K562 (cell line): ENCODE measurements at regions not wholly inside any gene's neighbourhood (a gene's known extent, or its start where the extent isn't known, plus 50 kb on each side); places are given as distances from the start of the nearest gene placed in this dataset.
A peak's percentile ranks its signal among the peaks of the same experiment; 100 is the strongest.

Source experiments
- ARID3A ChIP-seq: IDR thresholded peaks from 2 replicates; pipeline ENCODE4 v1.6.1; 2012; ENCODE audit warnings: low read depth, low read length, improper control_type of control experiment, borderline replicate concordance
- ATF7 ChIP-seq: fragments of 450-650 bp; IDR thresholded peaks from 2 replicates; pipeline ENCODE4 v1.7.1; 2014; ENCODE audit warnings: mild to moderate bottlenecking, moderate library complexity
- BRCA1 ChIP-seq, 2 experiments: fragments of 450-650 bp in 1 of 2; sonication (generic) in 1 of 2; formaldehyde crosslinking in 1 of 2; IDR thresholded peaks; 2 replicates each; pipeline versions ENCODE4 v1.5.0 to v1.6.1; 2017 to 2020; ENCODE audit warnings: mild to moderate bottlenecking in 1 of 2, missing genetic modification reagents in 1 of 2
- BRD9 ChIP-seq: fragments of 450-650 bp; IDR thresholded peaks from 2 replicates; pipeline ENCODE4 v1.6.1; 2018; ENCODE audit warnings: low read depth; ENCODE audit not compliant: partially characterized antibody
- CREB1 ChIP-seq, 2 experiments: sonication (generic) in 1 of 2; formaldehyde crosslinking in 1 of 2; IDR thresholded peaks; 2 replicates each; pipeline versions ENCODE4 v1.6.1 to v1.8.0; 2012 to 2022; ENCODE audit warnings: inconsistent platforms in 1 of 2, mild to moderate bottlenecking in 1 of 2, missing genetic modification reagents in 1 of 2, moderate library complexity in 1 of 2
- DACH1 ChIP-seq: fragments of 450-650 bp; IDR thresholded peaks from 2 replicates; pipeline ENCODE4 v1.6.1; 2018; ENCODE audit not compliant: partially characterized antibody
- DMBX1 ChIP-seq: fragments of 250-450 bp; sonication (Bioruptor Pico); IDR thresholded peaks from 2 replicates; pipeline ENCODE4 v1.8.0; 2022; ENCODE audit warnings: inconsistent platforms, mild to moderate bottlenecking, moderate library complexity, borderline replicate concordance
- FOS ChIP-seq: IDR thresholded peaks from 3 replicates; pipeline ENCODE4 v1.6.1; 2011; ENCODE audit not compliant: insufficient read length; ENCODE audit errors: extremely low read depth
- HMGN3 ChIP-seq: IDR thresholded peaks from 2 replicates; pipeline ENCODE4 v1.6.1; 2011; ENCODE audit warnings: borderline replicate concordance, low read depth, mild to moderate bottlenecking, mixed read lengths, low read length; ENCODE audit not compliant: insufficient read length; ENCODE audit errors: extremely low read depth
- MEIS2 ChIP-seq: fragments of 450-650 bp; IDR thresholded peaks from 2 replicates; pipeline ENCODE4 v1.6.1; 2014; ENCODE audit warnings: mild to moderate bottlenecking; ENCODE audit not compliant: partially characterized antibody
- MTA1 ChIP-seq: fragments of 450-650 bp; IDR thresholded peaks from 2 replicates; pipeline ENCODE4 v1.6.1; 2017; ENCODE audit warnings: borderline replicate concordance
- MYNN ChIP-seq, 2 experiments: sonication (generic); formaldehyde crosslinking in 1 of 2; IDR thresholded peaks; 2 replicates each; pipeline versions ENCODE4 v1.5.0 to v1.6.1; 2016 to 2020; ENCODE audit warnings: antibody characterized with exemption in 1 of 2, missing genetic modification reagents in 1 of 2
- NFE2 ChIP-seq: IDR thresholded peaks from 2 replicates; pipeline ENCODE4 v1.6.1; 2014; ENCODE audit warnings: antibody characterized with exemption, low read depth
- NR2C1 ChIP-seq, 2 experiments: fragments of 450-650 bp; IDR thresholded peaks; 2 replicates each; pipeline ENCODE4 v1.6.1; 2017; ENCODE audit warnings: mild to moderate bottlenecking in 2 of 2, antibody characterized with exemption in 1 of 2, inconsistent platforms in 1 of 2, missing compliant biosample characterization in 1 of 2, missing genetic modification characterization in 1 of 2
- OTX1 ChIP-seq: fragments of 450-650 bp; formaldehyde crosslinking; IDR thresholded peaks from 2 replicates; pipeline ENCODE4 v1.4.0; 2022; ENCODE audit warnings: mild to moderate bottlenecking
- PPARD ChIP-seq: fragments of 250-450 bp; sonication (Bioruptor Pico); IDR thresholded peaks from 2 replicates; pipeline ENCODE4 v1.8.0; 2022; ENCODE audit warnings: inconsistent platforms, mild to moderate bottlenecking, moderate library complexity
- RAD21 ChIP-seq, 2 experiments: fragments of 250-450 bp in 1 of 2; fragments of 450-650 bp in 1 of 2; sonication (Bioruptor Pico) in 1 of 2; formaldehyde crosslinking in 1 of 2; IDR thresholded peaks in 1 of 2; conservative IDR thresholded peaks in 1 of 2; 2 replicates each; pipeline versions ENCODE4 v1.4.0 to v1.8.0; 2020 to 2022; ENCODE audit warnings: mild to moderate bottlenecking in 2 of 2, moderate library complexity in 1 of 2
- RCOR1 ChIP-seq, 2 experiments: IDR thresholded peaks; 2 replicates each; pipeline ENCODE4 v1.6.1; 2012; ENCODE audit warnings: low read depth in 2 of 2, low read length in 2 of 2, borderline replicate concordance in 1 of 2, improper control_type of control experiment in 1 of 2
- RNF2 ChIP-seq: sonication (generic); IDR thresholded peaks from 2 replicates; pipeline ENCODE4 v1.6.1; 2016
- SETDB1 ChIP-seq: IDR thresholded peaks from one replicate; pipeline ENCODE4 v1.6.1; 2012; ENCODE audit warnings: low read length, control low read depth, inconsistent platforms
- SMC3 ChIP-seq: conservative IDR thresholded peaks from 2 replicates; pipeline ENCODE4 v1.6.1; 2011; ENCODE audit warnings: low read depth, low read length, improper control_type of control experiment; ENCODE audit not compliant: insufficient read depth
- SNRNP70 ChIP-seq: fragments of 200-400 bp; formaldehyde crosslinking; optimal IDR thresholded peaks from 2 replicates; pipeline ENCODE3; 2017; ENCODE audit warnings: low read depth, low read length
- TCF3 ChIP-seq: sonication (generic); formaldehyde crosslinking; IDR thresholded peaks from 2 replicates; pipeline ENCODE4 v1.4.0; 2020; ENCODE audit warnings: mild to moderate bottlenecking, missing genetic modification reagents
- TRIM24 ChIP-seq, 2 experiments: fragments of 450-650 bp; IDR thresholded peaks; 2 replicates each; pipeline ENCODE4 v1.6.1; 2016
- YY1 ChIP-seq, 3 experiments: IDR thresholded peaks; 2 replicates each; pipeline ENCODE4 v1.6.1; 2011; ENCODE audit warnings: low read length in 2 of 3, mild to moderate bottlenecking in 2 of 3, moderate library complexity in 2 of 3, borderline replicate concordance in 1 of 3, control low read depth in 1 of 3, low read depth in 1 of 3; ENCODE audit not compliant: insufficient read depth in 3 of 3, insufficient replicate concordance in 2 of 3, control insufficient read depth in 1 of 3, insufficient read length in 1 of 3; ENCODE audit errors: extremely low read depth in 1 of 3
- ZNF12 ChIP-seq: sonication (generic); formaldehyde crosslinking; IDR thresholded peaks from 2 replicates; pipeline ENCODE4 v1.4.0; 2020; ENCODE audit warnings: mild to moderate bottlenecking, missing genetic modification reagents
- ZNF124 ChIP-seq: sonication (generic); formaldehyde crosslinking; IDR thresholded peaks from 2 replicates; pipeline ENCODE4 v1.8.1; 2022; ENCODE audit warnings: missing genetic modification reagents
- ZNF23 ChIP-seq: fragments of 250-450 bp; sonication (Bioruptor Pico); IDR thresholded peaks from 2 replicates; pipeline ENCODE4 v1.4.0; 2020; ENCODE audit warnings: mild to moderate bottlenecking
- ZNF766 ChIP-seq: fragments of 200-800 bp; sonication (Bioruptor generic); conservative IDR thresholded peaks from 2 replicates; pipeline ENCODE4 v1.6.1; 2016; ENCODE audit warnings: missing genetic modification characterization, missing compliant biosample characterization

- TF ChIP-seq TRIM24 (IDR thresholded peaks at IDR 0.05) (peak in 1 of 2 experiments; percentile 54; a peak in 1 of 4 replicates), BRCA1 (IDR thresholded peaks at IDR 0.05) (no peak), BRCA1 (CRISPR knock-in tag; IDR thresholded peaks at IDR 0.05) (no peak), ATF7 (peak; percentile 78), NR2C1 (IDR thresholded peaks at IDR 0.05) (no peak), NR2C1 (tag; IDR thresholded peaks at IDR 0.05) (peak; percentile 62; the same call in 1 of the 2 replicates), ARID3A (peak; percentile 54; the same call in 1 of the 2 replicates), SNRNP70 (no peak), HMGN3 (peak; percentile 58), ZNF766 (CRISPR knock-in tag) (0 out of 2 replicates have a peak, but pooled peaks have one; percentile 55), DMBX1 (no peak), RAD21 (CRISPR knock-in tag; conservative IDR thresholded peaks at IDR 0.05 in 1 of 2, IDR thresholded peaks at IDR 0.05 in 1 of 2) (peak in 1 of 2 experiments; percentile 30; a peak in 1 of 4 replicates), TCF3 (CRISPR knock-in tag) (0 out of 2 replicates have a peak, but pooled peaks have one; percentile 16), RNF2 (peak; percentile 25; the same call in 1 of the 2 replicates), NFE2 (peak; percentile 93), ZNF12 (CRISPR knock-in tag) (no peak), MTA1 (peak; percentile 52; the same call in 1 of the 2 replicates), SETDB1 (no peak), MYNN (IDR thresholded peaks at IDR 0.05) (no peak), MYNN (CRISPR knock-in tag; IDR thresholded peaks at IDR 0.05) (no peak), RCOR1 (IDR thresholded peaks at IDR 0.05; ENCODE audit: borderline replicate concordance in 1 of 2, low read depth in 2 of 2, low read length in 2 of 2) (peak; percentile 51 to 94; a peak in 3 of 4 replicates), SMC3 (no peak), YY1 (IDR thresholded peaks at IDR 0.05; ENCODE audit: borderline replicate concordance in 1 of 3, control insufficient read depth in 1 of 3, extremely low read depth in 1 of 3, insufficient read depth in 3 of 3, insufficient read length in 1 of 3, insufficient replicate concordance in 2 of 3, low read depth in 1 of 3, low read length in 2 of 3) (no peak), BRD9 (no peak), OTX1 (CRISPR knock-in tag) (no peak), FOS (peak; percentile 25), ZNF23 (CRISPR knock-in tag) (0 out of 2 replicates have a peak, but pooled peaks have one; percentile 5), MEIS2 (peak; percentile 100), CREB1 (IDR thresholded peaks at IDR 0.05) (no peak), CREB1 (CRISPR knock-in tag; IDR thresholded peaks at IDR 0.05) (no peak), PPARD (CRISPR knock-in tag) (no peak), ZNF124 (CRISPR knock-in tag) (no peak), DACH1 (peak; percentile 61)
These were observed 98.0 kb downstream of the ADCYAP1 start (continued) for GRCh38 chr18:1002653-1003178.
